ENCODE measurements at regions not wholly inside any gene's neighbourhood (a gene's known extent, or its start where the extent isn't known, plus 50 kb on each side); places are given as distances from the start of the nearest gene placed in this dataset.

DNA sequence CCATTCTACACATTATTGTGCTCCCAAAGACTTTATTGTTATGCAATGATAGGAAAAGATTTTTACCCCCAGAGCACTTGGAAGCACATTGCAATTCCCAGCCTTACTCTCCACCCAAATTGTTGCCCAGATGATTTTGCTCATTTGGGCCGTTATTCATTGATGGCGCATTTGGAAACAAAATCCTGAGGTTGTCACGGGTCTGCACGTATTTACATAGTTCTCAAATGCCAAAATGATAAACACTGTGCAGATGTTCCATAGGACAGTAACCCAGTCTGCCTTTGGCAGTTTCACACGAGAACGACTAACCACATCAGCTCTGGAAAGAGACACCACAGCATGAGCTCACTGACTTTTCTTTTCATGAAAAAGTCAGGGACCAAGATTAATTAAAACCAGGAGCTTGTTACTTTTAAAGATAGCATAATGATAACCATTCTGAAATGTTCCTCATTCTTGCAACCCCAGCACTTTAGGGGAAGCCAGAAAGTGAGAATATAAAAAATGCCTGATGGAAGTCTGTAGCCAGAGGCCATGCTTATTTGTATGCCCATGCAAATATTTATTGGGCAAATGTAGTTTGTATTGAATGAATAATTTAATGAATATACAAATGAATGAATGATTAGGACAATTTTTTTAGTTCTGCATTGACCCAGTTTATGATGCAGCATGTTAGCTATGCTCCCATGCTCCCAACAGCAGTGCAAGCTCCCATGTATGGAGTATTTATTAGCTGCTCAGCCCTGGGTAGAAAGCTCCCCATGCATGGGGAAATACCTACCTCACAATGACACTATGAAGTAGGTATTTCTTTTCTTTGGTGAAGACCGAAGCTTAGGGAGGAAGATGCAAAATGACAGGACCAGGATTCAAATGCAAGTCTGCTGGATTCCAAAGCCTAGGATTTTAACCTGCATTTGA lies 84.6 kb downstream of the MAIP1 start:
- H3K27me3 ChIP-seq (ENCODE audit: control insufficient read depth, insufficient read depth, low read length), result peaks cover 2% of the 10 kb centered on the region; the same call in 1 of the 2 replicates
- DNase-seq (ENCODE audit: low read depth), result peak; percentile 99
- no peak overlapping the region for H3K4me3 ChIP-seq (ENCODE audit: low read depth, low read length)
- ChIA-PET CTCF (no interaction called here), POLR2A (interaction anchor here (0.6 kb wide), 1 partner anchor 291 kb away, joined by 3 read pairs; no protein-coding TSS in a partner anchor)
- H3K36me3 ChIP-seq (ENCODE audit: control insufficient read depth, insufficient read depth, low read length), result no peaks in the 10 kb centered on the region
- TF ChIP-seq, protein P1, sequence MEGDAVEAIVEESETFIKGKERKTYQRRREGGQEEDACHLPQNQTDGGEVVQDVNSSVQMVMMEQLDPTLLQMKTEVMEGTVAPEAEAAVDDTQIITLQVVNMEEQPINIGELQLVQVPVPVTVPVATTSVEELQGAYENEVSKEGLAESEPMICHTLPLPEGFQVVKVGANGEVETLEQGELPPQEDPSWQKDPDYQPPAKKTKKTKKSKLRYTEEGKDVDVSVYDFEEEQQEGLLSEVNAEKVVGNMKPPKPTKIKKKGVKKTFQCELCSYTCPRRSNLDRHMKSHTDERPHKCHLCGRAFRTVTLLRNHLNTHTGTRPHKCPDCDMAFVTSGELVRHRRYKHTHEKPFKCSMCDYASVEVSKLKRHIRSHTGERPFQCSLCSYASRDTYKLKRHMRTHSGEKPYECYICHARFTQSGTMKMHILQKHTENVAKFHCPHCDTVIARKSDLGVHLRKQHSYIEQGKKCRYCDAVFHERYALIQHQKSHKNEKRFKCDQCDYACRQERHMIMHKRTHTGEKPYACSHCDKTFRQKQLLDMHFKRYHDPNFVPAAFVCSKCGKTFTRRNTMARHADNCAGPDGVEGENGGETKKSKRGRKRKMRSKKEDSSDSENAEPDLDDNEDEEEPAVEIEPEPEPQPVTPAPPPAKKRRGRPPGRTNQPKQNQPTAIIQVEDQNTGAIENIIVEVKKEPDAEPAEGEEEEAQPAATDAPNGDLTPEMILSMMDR (IDR thresholded peaks at IDR 0.05; ENCODE audit: insufficient read depth, low read depth, low read length), result no peak

DNA sequence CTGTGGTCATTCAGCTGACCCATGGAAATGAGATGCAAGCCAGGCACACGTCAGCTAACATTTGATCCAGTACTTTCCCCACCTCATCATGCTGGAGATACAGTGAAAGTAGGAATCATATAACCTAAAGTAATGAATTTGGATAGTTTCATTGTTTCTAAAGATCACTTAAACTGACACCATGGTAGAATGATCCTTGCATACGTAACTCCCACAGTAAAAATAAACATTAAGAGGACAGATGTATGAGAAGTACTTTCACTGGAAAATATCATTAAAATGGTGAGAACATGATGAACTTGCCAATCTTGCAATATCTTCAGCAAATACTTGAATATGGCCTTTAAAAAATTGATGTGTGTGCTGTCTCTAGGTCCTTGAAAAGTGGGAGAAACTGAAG lies 85.4 kb downstream of the MAIP1 start:
- no peak overlapping the region for H3K4me3 ChIP-seq (ENCODE audit: low read depth, low read length)
- DNase-seq (ENCODE audit: low read depth), result no peak
- H3K36me3 ChIP-seq (ENCODE audit: control insufficient read depth, insufficient read depth, low read length), result no peaks in the 10 kb centered on the region

DNA sequence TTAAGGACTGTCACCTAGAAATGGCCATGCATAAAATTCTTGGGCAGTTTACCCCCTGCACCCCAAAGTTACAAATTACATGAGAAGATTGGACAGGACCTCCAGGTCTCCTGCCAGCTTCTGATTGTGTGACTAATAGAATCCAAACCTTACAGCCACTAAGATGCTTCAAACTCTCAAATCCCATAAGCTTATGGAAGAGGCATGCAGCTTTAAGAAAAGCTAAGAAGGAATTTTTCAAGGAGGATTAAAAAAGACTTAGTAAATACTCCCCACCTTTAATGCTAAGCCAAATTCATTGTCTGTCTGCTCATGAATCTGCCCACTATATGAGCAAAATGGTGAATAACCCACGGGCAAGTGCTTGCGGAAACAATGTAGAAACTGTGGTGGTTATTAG lies 86.3 kb downstream of the MAIP1 start:
- ChIA-PET POLR2A (no interaction called here), CTCF (interaction anchor here (0.6 to 1.3 kb wide), 5 partner anchors 46 to 1707 kb away, joined by 3 to 5 read pairs (median 3); no protein-coding TSS in a partner anchor)
- TF ChIP-seq, protein P1 (IDR thresholded peaks at IDR 0.05; ENCODE audit: insufficient read depth, low read depth, low read length), result no peak
- Histone ChIP-seq H3K27me3 (ENCODE audit: control insufficient read depth, insufficient read depth, low read length) (no peaks in the 10 kb centered on the region), H3K4me3 (ENCODE audit: low read depth, low read length) (no peak overlapping the region), H3K36me3 (ENCODE audit: control insufficient read depth, insufficient read depth, low read length) (no peaks in the 10 kb centered on the region)
- DNase-seq (ENCODE audit: low read depth), result no peak

More for the DNA sequence above, 85.4 kb downstream of the MAIP1 start:
- ChIA-PET POLR2A (no interaction called here), CTCF (interaction anchor here (1.3 kb wide), 1 partner anchor 45 kb away, joined by 3 read pairs; no protein-coding TSS in a partner anchor)
- TF ChIP-seq, protein P1 (IDR thresholded peaks at IDR 0.05; ENCODE audit: insufficient read depth, low read depth, low read length), result no peak
- H3K27me3 ChIP-seq (ENCODE audit: control insufficient read depth, insufficient read depth, low read length), result no peaks in the 10 kb centered on the region

DNA sequence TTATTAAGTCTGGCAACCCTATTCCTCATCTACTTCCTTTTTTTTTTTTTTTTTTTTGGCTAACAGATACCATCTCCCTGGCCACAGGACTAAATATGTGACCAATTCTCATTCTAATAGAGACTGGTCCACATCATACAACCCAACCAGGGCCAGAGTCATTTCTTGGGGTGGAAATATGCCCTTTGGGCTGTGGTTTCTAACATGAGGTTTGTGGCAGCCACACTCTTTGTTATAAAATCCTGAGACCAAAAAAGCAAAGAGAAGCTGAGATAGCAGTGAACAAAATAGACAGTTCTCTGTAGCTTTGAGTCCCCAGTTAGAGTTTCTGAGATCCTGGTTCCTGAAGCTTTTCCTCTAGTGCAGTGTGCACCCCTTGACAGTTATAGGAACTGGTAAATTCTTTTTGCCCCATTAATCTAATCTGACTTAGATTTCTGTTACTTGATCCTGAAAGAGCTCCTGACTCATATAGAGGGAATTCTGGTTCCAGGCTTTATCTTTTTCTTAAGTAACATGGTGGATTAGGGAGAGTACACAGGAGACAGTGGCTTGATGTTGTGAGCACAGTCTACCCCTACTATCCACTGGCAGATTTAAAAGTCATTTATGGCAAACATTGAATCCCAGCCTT lies 86.8 kb downstream of the MAIP1 start:
- TF ChIP-seq, protein P1 (IDR thresholded peaks at IDR 0.05; ENCODE audit: insufficient read depth, low read depth, low read length), result no peak
- H3K4me3 ChIP-seq (ENCODE audit: low read depth, low read length), result no peak overlapping the region
- peak; percentile 47 for DNase-seq (ENCODE audit: low read depth)
- CTCF ChIA-PET, result interaction anchor here (0.6 to 1.2 kb wide), 4 partner anchors 57 to 693 kb away, joined by 3 to 5 read pairs (median 3); no protein-coding TSS in a partner anchor
- POLR2A ChIA-PET, result no interaction called here
- H3K36me3 ChIP-seq (ENCODE audit: control insufficient read depth, insufficient read depth, low read length), result no peaks in the 10 kb centered on the region
- no peaks in the 10 kb centered on the region for H3K27me3 ChIP-seq (ENCODE audit: control insufficient read depth, insufficient read depth, low read length)

DNA sequence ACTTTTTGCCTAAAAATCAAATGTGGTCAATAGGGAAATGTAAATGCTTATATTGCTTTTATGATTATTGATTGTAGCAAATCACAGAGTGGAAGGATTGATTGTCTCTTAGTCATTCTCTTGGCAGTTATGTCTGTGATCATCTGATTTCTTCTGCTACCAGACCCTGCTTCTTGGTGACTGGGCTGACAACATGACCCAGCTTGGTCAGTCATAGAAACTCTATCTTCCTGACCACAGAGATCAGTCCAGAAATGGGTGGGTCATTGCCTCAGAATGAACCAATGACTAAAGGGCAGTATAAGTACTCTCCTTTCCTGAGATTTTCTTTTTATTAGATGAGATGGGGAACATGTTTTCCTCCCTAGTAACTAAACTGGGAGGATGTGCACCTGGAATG lies 87.6 kb downstream of the MAIP1 start:
- ChIA-PET CTCF (interaction anchor here (0.6 to 0.7 kb wide), 2 partner anchors 660 to 692 kb away, joined by 3 read pairs; no protein-coding TSS in a partner anchor), POLR2A (no interaction called here)
- Histone ChIP-seq H3K36me3 (ENCODE audit: control insufficient read depth, insufficient read depth, low read length) (no peaks in the 10 kb centered on the region), H3K27me3 (ENCODE audit: control insufficient read depth, insufficient read depth, low read length) (no peaks in the 10 kb centered on the region), H3K4me3 (ENCODE audit: low read depth, low read length) (no peak overlapping the region)
- no peak for DNase-seq (ENCODE audit: low read depth)
- TF ChIP-seq, protein P1 (IDR thresholded peaks at IDR 0.05; ENCODE audit: insufficient read depth, low read depth, low read length), result no peak
